GM10248 (cell line): ENCODE measurements at regions not wholly inside any gene's neighbourhood (a gene's known extent, or its start where the extent isn't known, plus 50 kb on each side); places are given as distances from the start of the nearest gene placed in this dataset.

ENCODE experiments used
- CTCF ChIA-PET: fragments of 300-600 bp; sonication (Branson Sonifier 250); formaldehyde crosslinking; extraction: SDS; loops from one replicate; lab custom pipeline; 2021; ENCODE audit warnings: antibody characterized with exemption; lab: Yijun Ruan, JAX
- POLR2A ChIA-PET: fragments of 350-650 bp; sonication (Branson Sonifier 250); formaldehyde crosslinking; extraction: SDS; loops from one replicate; lab custom pipeline; 2020; ENCODE audit warnings: antibody characterized with exemption; lab: Yijun Ruan, JAX
- DNase-seq: peaks from one replicate; pipeline ENCODE4 v3.0.0; 2012; ENCODE audit errors: extremely low spot score
- CTCF ChIP-seq: IDR thresholded peaks from 2 replicates; pipeline ENCODE4 v1.5.1; 2012; ENCODE audit warnings: mild to moderate bottlenecking, low read depth; ENCODE audit errors: extremely low read depth, missing control alignments, control extremely low read depth

GRCh38 chr2:30380824-30381223 is 66.2 kb upstream of the LCLAT1 start:
- CTCF ChIA-PET, result interaction anchor here (1.1 to 1.7 kb wide), 4 partner anchors 17 to 142 kb away, joined by 3 to 8 read pairs (median 4); no protein-coding TSS in a partner anchor
- no peak for TF ChIP-seq CTCF
- no peak for DNase-seq
- POLR2A ChIA-PET, result no interaction called here

- no peak for DNase-seq
- ChIA-PET POLR2A (no interaction called here), CTCF (interaction anchor here (1.3 to 1.4 kb wide), 2 partner anchors 16 to 143 kb away, joined by 3 read pairs; no protein-coding TSS in a partner anchor)
- TF ChIP-seq CTCF, result no peak
Observed at GRCh38 chr2:30382162-30382783, 64.8 kb upstream of the LCLAT1 start.

GRCh38 chr2:30382995-30383394 is 64.1 kb upstream of the LCLAT1 start:
- ChIA-PET CTCF (no interaction called here), POLR2A (no interaction called here)
- TF ChIP-seq CTCF, result no peak
- DNase-seq, result no peak

- TF ChIP-seq CTCF, result no peak
- no peak for DNase-seq
- ChIA-PET POLR2A (no interaction called here), CTCF (interaction anchor here (0.6 to 2.3 kb wide), 5 partner anchors 9 to 69 kb away, joined by 3 to 11 read pairs (median 5); no protein-coding TSS in a partner anchor)
Observed at GRCh38 chr2:30385327-30385726, 61.7 kb upstream of the LCLAT1 start.

- ChIA-PET CTCF (no interaction called here), POLR2A (no interaction called here)
- DNase-seq, result no peak
- no peak for TF ChIP-seq CTCF
Observed at GRCh38 chr2:30392097-30392496, 54.9 kb upstream of the LCLAT1 start.

GRCh38 chr2:30393510-30393909 is 53.5 kb upstream of the LCLAT1 start:
- DNase-seq, result no peak
- ChIA-PET CTCF (no interaction called here), POLR2A (no interaction called here)
- TF ChIP-seq CTCF, result no peak

- no peak for TF ChIP-seq CTCF
- ChIA-PET CTCF (interaction anchor here (1.0 to 1.9 kb wide), 2 partner anchors 9 to 312 kb away, joined by 4 to 6 read pairs; no protein-coding TSS in a partner anchor), POLR2A (no interaction called here)
- no peak for DNase-seq
Observed at GRCh38 chr2:30394096-30394495, 53.0 kb upstream of the LCLAT1 start.
